HUES48 (cell line): ENCODE measurements at regions not wholly inside any gene's neighbourhood (a gene's known extent, or its start where the extent isn't known, plus 50 kb on each side); places are given as distances from the start of the nearest gene placed in this dataset.

Source experiments
- H3K27ac ChIP-seq: one replicate; pipeline ENCODE4 v1.7.0; 2013; ENCODE audit warnings: low read depth, low read length, inconsistent platforms
- H3K27me3 ChIP-seq: 2 replicates; pipeline ENCODE4 v1.6.1; 2013; ENCODE audit warnings: mild to moderate bottlenecking, low read length; ENCODE audit not compliant: control insufficient read depth, insufficient read depth
- H3K36me3 ChIP-seq: 2 replicates; pipeline ENCODE4 v1.6.1; 2013; ENCODE audit warnings: low read length; ENCODE audit not compliant: control insufficient read depth, insufficient read depth
- H3K4me1 ChIP-seq: 2 replicates; pipeline ENCODE4 v1.6.1; 2013; ENCODE audit warnings: mild to moderate bottlenecking, low read length; ENCODE audit not compliant: control insufficient read depth, insufficient read depth
- H3K4me3 ChIP-seq: 2 replicates; pipeline ENCODE4 v1.5.1; 2013; ENCODE audit warnings: mild to moderate bottlenecking, low read depth, low read length
- H3K9ac ChIP-seq: 2 replicates; pipeline ENCODE4 v1.6.1; 2013; ENCODE audit warnings: mild to moderate bottlenecking, low read depth, low read length, moderate library complexity
- H3K9me3 ChIP-seq: 2 replicates; pipeline ENCODE4 v1.6.1; 2013; ENCODE audit warnings: low read length; ENCODE audit not compliant: control insufficient read depth, insufficient read depth

DNA sequence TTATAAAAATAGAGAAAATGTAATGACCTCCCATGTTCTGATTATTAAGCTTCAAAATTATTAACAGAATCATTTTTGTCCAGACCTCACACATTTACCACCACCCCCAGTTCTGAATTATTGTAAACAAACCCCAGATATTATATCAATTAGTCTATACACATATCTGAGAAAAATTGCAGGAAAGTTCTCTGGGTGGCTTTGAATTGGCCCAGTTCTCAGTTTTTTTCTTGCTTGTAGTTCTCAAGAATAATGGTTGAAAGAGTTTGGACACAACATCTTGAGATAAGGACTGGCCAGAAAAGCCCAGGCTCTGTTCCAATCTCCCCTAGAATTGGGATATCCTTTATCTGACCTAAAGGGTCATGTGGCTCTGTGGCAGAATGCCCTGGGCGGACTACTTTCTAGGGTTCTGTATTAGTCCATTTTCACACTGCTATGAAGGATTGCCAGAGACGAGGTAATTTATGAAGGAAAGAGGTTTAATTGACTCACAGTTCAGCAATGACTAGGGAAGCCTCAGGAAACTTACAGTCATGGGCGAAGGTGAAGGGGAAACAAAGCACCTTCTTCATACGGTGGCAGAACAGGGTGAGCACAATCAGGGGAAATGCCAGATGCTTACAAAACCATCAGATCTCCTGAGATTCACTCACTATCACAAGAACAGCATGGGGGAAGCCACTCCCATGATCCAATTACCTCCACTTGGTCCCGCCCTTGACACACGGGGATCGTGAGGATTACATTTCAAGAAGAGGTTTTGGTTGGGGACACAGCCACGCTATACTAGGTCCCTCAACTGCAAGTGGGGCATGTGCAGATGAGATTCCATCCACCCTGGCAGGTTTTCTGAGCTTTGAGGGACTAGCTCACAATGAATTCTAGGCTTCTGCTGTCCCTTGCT is 1504.6 kb upstream of the FLRT2 start:
- H3K27ac ChIP-seq = no peak overlapping the region
- H3K4me1 ChIP-seq = no peaks in the 10 kb centered on the region
- no peak overlapping the region for H3K4me3 ChIP-seq
- H3K9me3 ChIP-seq = no peaks in the 10 kb centered on the region
- no peaks in the 10 kb centered on the region for H3K36me3 ChIP-seq
- H3K27me3 ChIP-seq = no peaks in the 10 kb centered on the region
- H3K9ac ChIP-seq = no peak overlapping the region

DNA sequence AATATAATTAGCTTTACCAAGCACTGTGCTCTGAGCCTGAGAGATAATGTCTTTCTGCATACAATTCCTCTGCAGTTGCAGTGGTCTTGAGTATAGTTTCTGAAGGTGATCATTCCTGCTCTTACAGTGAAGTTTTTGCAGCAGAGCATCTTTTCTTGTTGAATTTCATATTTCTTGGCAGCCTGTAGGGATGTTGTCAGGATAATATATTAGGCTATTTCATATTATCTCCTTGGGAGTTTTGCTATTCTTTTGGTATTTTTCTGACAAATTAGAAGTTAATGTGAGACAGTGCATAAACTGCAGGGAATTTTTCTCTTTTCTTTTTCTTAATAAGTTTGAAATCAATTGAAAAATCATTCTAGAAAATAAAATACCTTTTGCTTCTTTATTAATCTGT is 1502.6 kb upstream of the FLRT2 start:
- Histone ChIP-seq H3K27me3 (no peaks in the 10 kb centered on the region), H3K9ac (no peak overlapping the region), H3K4me1 (no peaks in the 10 kb centered on the region), H3K36me3 (no peaks in the 10 kb centered on the region), H3K9me3 (no peaks in the 10 kb centered on the region), H3K27ac (no peak overlapping the region), H3K4me3 (no peak overlapping the region)

DNA sequence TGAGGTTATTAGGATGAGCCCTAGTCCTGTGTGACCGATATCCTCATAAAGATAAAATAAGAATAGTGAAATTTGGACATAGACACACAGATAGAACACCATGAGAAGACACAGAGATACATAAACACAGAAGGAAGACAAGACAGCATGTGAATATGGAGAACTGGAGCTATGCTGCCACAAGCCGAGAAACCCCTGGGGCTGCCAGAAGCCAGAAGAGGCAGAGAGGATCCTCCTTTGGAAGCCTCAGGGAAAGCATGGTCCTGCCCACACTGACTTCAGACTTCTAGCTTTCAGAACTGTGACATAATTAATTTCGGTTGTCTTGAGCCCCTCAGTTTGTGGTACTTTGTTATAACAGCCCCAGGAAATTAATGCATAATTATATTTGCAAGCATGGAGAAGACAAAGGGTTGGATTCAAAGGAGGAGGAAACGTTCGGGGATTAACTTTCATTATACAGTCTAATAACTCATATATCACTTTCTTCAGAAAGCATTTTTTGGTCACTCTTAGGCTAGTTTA is 1501.8 kb upstream of the FLRT2 start:
- Histone ChIP-seq H3K9me3 (no peaks in the 10 kb centered on the region), H3K4me1 (no peaks in the 10 kb centered on the region), H3K4me3 (no peak overlapping the region), H3K36me3 (no peaks in the 10 kb centered on the region), H3K9ac (no peak overlapping the region), H3K27me3 (no peaks in the 10 kb centered on the region), H3K27ac (no peak overlapping the region)

DNA sequence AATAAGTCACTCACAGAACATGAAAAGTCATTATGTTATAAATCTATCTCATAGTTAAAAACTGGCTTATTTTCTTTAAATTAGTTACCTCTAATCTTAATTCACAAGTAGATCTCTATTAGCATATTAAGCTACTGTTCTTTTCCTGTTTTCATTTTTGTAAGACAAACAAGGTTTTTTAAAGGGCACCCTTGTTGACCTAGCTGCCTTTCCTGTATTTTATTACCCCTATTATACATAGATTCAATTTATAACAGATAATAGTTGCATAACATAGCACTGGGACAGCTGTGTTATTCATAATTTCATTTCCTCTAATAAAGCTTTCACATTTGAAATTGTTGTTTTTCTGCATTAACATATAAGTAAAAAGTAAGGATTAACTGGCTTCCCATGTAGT is 1500.7 kb upstream of the FLRT2 start:
- Histone ChIP-seq H3K27me3 (no peaks in the 10 kb centered on the region), H3K27ac (no peak overlapping the region), H3K9ac (no peak overlapping the region), H3K4me3 (no peak overlapping the region), H3K9me3 (no peaks in the 10 kb centered on the region), H3K4me1 (no peaks in the 10 kb centered on the region), H3K36me3 (no peaks in the 10 kb centered on the region)

DNA sequence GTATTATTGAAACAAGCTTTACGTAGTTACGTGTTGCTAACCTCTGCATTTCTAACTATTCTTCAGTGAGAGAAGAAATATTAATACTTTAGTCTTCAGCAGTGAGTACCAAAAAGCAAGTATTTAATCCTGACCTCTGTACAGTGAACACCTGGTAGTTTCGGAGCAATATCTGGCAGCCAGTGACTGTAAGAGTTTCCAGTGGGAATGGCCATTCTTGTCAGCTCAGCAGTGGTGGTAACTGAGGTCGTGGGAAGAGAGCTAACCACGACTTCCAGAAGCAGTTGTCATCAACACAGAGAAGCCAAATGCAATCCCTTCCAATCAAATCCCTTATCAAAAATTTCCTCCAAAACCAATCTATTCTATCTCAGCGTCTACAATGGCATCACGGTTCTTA is 1500.2 kb upstream of the FLRT2 start:
- H3K27ac ChIP-seq = no peak overlapping the region
- H3K9ac ChIP-seq = no peak overlapping the region
- no peaks in the 10 kb centered on the region for H3K9me3 ChIP-seq
- no peaks in the 10 kb centered on the region for H3K27me3 ChIP-seq
- no peaks in the 10 kb centered on the region for H3K4me1 ChIP-seq
- no peak overlapping the region for H3K4me3 ChIP-seq
- no peaks in the 10 kb centered on the region for H3K36me3 ChIP-seq

DNA sequence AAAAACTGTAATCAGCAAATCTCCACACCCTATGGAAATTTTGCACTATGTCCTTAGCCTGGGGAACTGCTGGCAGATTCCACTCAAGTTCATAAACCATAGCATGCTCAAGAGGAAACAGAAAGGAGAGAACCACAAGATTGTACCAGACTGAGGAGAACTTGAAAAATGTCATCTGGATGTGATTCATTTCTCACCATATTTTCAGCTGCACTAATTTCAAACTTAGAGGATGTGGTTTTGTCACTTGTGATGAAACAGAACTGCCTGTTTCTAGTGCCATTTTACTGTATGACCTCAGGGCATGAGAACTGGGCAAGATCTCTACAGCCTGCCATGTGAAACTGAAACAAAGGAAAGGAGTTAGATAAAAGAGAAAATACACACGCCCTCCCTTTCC is 1493.1 kb upstream of the FLRT2 start:
- no peak overlapping the region for H3K27ac ChIP-seq
- H3K4me3 ChIP-seq = no peak overlapping the region
- no peaks in the 10 kb centered on the region for H3K4me1 ChIP-seq
- H3K9me3 ChIP-seq = no peaks in the 10 kb centered on the region
- no peaks in the 10 kb centered on the region for H3K36me3 ChIP-seq
- no peak overlapping the region for H3K9ac ChIP-seq
- no peaks in the 10 kb centered on the region for H3K27me3 ChIP-seq

DNA sequence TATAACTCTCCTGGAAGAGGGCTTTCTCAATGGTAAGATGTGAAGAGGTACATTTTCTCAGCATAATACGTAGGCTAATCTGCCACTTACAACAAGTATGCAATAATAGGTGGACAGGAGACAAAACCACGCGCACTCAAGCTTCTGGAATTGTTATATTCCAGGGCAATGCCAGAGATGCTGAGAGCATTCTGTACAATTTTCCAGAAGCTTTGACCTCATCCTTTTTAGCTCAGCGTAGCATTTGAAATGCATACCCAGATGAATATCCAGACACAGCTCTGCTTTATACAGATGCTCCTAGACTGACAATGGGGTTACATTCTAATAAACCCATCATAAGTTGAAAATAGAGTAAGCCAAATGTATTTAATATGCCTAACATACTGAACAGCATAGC is 1492.4 kb upstream of the FLRT2 start:
- no peaks in the 10 kb centered on the region for H3K9me3 ChIP-seq
- no peaks in the 10 kb centered on the region for H3K27me3 ChIP-seq
- no peak overlapping the region for H3K4me3 ChIP-seq
- H3K4me1 ChIP-seq = no peaks in the 10 kb centered on the region
- H3K36me3 ChIP-seq = no peaks in the 10 kb centered on the region
- no peak overlapping the region for H3K27ac ChIP-seq
- H3K9ac ChIP-seq = no peak overlapping the region

DNA sequence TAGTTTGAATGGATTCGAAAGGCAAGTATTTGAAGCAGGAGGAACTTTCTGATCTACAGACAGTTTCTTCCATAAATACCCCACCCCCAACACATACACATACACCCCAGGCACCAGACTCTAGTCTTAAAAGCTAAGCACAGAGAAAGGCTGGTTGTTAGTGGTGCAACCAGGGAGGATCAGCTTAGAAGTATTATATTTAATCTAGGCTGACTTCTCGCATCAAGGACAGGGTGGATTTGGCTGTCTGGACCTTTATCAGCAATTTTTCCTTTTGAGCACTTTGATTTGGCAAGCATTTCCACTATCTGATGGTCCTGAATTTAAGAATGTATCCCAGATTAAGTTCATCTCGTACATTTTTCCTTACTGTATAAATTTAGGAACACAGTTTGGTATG is 1489.8 kb upstream of the FLRT2 start:
- no peak overlapping the region for H3K9ac ChIP-seq
- no peaks in the 10 kb centered on the region for H3K9me3 ChIP-seq

DNA sequence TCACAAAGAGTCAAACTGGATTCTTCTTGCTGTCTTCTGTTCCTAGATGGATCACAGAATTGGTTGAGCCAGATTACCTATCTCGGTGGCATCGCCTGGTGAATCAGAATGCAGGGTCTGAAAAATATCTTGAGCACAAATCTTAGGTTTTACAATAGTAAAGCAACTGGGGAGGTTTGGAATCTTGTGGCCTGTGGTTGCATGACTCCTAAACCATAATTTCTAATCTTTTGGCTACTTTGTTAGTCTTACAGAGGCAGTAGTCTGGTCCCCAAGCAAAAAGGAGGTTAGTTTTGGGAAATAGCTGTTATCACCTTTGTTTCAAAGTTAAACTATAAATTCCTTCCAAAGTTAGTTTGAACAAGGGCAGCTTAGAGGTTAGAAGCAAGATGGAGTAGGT is 1488.5 kb upstream of the FLRT2 start:
- Histone ChIP-seq H3K36me3 (no peaks in the 10 kb centered on the region), H3K27me3 (no peaks in the 10 kb centered on the region), H3K27ac (no peak overlapping the region), H3K4me1 (no peaks in the 10 kb centered on the region), H3K9ac (no peak overlapping the region), H3K4me3 (no peak overlapping the region), H3K9me3 (no peaks in the 10 kb centered on the region)

More for the DNA sequence above, 1489.8 kb upstream of the FLRT2 start:
- H3K27me3 ChIP-seq = no peaks in the 10 kb centered on the region
- no peaks in the 10 kb centered on the region for H3K36me3 ChIP-seq
- H3K27ac ChIP-seq = no peak overlapping the region
- H3K4me3 ChIP-seq = no peak overlapping the region
- H3K4me1 ChIP-seq = no peaks in the 10 kb centered on the region

DNA sequence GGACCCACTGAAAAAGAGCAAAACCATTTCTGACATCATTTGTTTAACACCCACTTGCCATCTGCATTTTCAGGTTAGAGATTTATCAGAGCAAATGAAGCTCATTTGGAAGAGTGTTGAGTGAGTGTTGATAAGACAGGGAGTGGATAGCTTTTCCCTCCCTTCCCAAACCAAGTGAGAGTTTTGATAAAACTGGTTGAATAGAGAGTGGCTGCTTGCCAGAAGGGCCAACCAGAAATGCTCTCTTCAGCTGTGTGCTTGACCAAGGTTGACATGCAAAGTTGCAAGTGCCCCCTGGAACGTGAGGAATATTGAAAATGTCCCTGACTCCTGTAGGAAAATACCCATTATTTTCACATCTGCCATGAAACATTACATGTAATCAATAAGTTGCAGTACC is 1487.0 kb upstream of the FLRT2 start:
- Histone ChIP-seq H3K27ac (no peak overlapping the region), H3K4me3 (no peak overlapping the region), H3K4me1 (no peaks in the 10 kb centered on the region), H3K9me3 (no peaks in the 10 kb centered on the region), H3K27me3 (no peaks in the 10 kb centered on the region), H3K36me3 (no peaks in the 10 kb centered on the region), H3K9ac (no peak overlapping the region)

DNA sequence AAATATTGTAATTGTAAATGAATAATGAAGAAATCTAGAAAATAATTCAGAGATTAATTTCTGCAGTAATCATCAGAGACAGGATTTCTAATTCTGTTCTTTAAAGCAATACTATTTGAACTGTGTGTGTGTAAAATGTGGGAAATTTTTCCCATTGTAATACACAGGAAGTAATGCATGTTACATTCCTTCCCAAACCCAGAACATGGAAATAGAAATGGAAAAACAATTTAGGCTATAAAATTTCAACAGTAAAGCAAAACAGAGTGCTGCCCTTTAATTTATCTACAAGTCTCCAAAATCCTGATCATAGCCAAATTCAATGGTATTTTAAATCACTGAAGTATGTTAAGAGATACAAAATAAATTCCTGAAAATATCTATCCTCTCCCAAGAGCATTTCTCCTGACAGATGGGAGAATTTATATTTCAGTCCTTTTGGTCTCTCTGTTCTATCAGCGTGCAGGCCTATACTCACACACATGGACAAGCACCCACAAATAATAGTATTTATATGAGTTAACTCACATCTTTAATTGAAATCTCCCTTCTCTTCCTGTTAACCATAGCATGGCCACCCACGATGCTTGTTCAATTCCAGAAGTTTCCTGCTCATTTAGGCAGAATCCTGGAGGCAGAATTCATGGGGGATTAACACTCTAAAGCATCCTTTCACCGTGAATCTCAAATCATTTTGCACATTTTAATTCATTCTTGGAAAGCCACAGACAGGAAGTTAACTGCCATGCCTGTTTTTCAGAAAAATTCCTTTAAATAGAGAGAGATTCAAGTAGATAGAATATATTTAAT is 1465.4 kb upstream of the FLRT2 start:
- Histone ChIP-seq H3K4me3 (no peak overlapping the region), H3K36me3 (no peaks in the 10 kb centered on the region), H3K27ac (no peak overlapping the region), H3K4me1 (no peaks in the 10 kb centered on the region; the same call in 1 of the 2 replicates), H3K9ac (no peak overlapping the region), H3K27me3 (no peaks in the 10 kb centered on the region), H3K9me3 (no peaks in the 10 kb centered on the region)
